ENCODE measurements at regions not wholly inside any gene's neighbourhood (a gene's known extent, or its start where the extent isn't known, plus 50 kb on each side); places are given as distances from the start of the nearest gene placed in this dataset.

DNA sequence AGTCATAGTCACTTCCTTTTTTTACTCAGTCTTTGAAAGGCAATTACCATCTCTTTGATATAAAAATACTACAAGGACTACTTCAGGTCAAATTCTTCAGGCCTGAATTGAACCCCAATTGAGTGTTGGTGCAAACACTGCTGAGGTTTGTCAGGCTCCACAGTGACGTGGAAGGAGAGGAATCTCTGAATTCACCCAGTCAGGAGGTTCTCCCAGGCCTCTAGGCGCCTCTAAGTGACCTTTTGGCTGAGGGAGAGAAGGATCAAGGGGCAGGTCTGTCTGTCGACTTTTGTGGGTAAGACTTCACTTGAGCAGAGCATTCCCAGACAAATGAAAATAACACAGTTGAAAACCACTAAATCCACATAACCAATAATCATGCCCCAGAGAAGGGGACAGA is 227.6 kb upstream of the CHRNA7 start:
- Histone ChIP-seq H3K27ac (no peak overlapping the region), H3K27me3 (no peaks in the 10 kb centered on the region)

DNA sequence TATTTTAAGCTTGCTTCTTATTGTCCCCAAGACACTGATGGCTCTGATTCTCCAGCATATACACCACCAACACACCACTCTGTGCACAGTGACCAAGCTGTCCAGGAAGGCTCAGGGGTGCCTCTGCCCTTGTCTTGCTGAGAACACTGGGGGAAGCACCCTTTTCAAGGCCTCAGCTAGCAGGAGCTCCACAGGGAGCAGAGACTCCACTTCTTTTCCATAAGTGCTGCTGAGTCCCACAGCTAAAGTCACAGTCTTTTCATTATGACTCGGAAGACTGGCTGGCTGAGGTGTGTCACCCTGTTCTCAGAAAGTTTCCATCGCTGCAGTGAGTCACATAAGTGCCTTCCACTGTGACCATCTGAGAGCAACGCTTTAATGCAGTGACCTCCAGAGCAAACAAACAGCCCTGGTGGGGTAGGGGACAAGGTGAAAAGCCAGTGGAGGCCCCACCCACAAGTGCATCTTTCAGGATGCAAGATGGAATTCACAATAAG is 226.9 kb upstream of the CHRNA7 start:
- no peaks in the 10 kb centered on the region for H3K36me3 ChIP-seq
- TF ChIP-seq POLR2A (IDR thresholded peaks at IDR 0.05) = no peak
- TF ChIP-seq, protein P1, sequence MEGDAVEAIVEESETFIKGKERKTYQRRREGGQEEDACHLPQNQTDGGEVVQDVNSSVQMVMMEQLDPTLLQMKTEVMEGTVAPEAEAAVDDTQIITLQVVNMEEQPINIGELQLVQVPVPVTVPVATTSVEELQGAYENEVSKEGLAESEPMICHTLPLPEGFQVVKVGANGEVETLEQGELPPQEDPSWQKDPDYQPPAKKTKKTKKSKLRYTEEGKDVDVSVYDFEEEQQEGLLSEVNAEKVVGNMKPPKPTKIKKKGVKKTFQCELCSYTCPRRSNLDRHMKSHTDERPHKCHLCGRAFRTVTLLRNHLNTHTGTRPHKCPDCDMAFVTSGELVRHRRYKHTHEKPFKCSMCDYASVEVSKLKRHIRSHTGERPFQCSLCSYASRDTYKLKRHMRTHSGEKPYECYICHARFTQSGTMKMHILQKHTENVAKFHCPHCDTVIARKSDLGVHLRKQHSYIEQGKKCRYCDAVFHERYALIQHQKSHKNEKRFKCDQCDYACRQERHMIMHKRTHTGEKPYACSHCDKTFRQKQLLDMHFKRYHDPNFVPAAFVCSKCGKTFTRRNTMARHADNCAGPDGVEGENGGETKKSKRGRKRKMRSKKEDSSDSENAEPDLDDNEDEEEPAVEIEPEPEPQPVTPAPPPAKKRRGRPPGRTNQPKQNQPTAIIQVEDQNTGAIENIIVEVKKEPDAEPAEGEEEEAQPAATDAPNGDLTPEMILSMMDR (IDR thresholded peaks at IDR 0.05) = no peak
- no peaks in the 10 kb centered on the region for H3K27me3 ChIP-seq
- H3K4me1 ChIP-seq = no peaks in the 10 kb centered on the region
- no peak for DNase-seq
- WGBS, 2 donors = 75 to 76% methylated on average over 3 of the region's 3 CpGs
- H3K27ac ChIP-seq = no peak overlapping the region
- intact Hi-C loops (cut with DNase I) = no loop called here
- no peaks in the 10 kb centered on the region for H3K9me3 ChIP-seq
- no peak overlapping the region for H3K4me3 ChIP-seq (replicated peaks in 1 of 3)

More for the DNA sequence above, 227.6 kb upstream of the CHRNA7 start:
- WGBS, 2 donors = 69 to 83% methylated on average over 3 of the region's 3 CpGs
- Histone ChIP-seq H3K36me3 (no peaks in the 10 kb centered on the region), H3K4me3 (replicated peaks in 1 of 3) (no peak overlapping the region), H3K9me3 (no peaks in the 10 kb centered on the region), H3K4me1 (no peaks in the 10 kb centered on the region)
- DNase-seq = no peak
- TF ChIP-seq, protein P1 (IDR thresholded peaks at IDR 0.05) = no peak
- TF ChIP-seq POLR2A (IDR thresholded peaks at IDR 0.05) = no peak
- intact Hi-C loops (cut with DNase I) = no loop called here

DNA sequence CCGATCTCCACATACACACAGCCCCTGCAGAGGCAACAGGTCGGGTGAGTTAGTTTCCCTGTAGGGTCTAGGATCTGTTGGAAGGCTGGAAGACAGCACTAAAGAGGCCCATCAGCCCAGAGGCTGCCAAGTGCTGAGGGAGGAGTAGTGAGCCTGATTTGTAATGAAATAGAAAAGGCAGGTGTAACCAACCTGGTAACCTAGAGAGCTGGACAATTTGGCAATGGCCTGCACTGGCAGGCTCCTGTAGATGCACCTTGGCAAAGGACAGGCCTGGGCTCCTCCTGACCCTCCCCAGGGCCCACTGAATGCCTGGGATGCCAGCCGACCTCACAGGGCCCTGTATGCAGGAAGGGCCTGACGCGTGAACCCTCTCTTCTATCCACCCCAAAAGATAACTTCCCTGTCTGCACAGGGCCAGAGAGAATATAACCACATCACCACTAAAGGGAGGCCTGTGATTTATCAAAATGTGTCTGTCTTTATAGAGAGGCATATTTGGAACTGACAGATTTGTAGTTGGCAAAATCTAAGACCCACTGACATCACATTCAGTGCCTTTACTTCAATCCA is 225.1 kb upstream of the CHRNA7 start:
- 83 to 87% methylated on average over 5 of the region's 5 CpGs for WGBS, 2 donors
- intact Hi-C loops (cut with DNase I) = no loop called here
- H3K36me3 ChIP-seq = no peaks in the 10 kb centered on the region

DNA sequence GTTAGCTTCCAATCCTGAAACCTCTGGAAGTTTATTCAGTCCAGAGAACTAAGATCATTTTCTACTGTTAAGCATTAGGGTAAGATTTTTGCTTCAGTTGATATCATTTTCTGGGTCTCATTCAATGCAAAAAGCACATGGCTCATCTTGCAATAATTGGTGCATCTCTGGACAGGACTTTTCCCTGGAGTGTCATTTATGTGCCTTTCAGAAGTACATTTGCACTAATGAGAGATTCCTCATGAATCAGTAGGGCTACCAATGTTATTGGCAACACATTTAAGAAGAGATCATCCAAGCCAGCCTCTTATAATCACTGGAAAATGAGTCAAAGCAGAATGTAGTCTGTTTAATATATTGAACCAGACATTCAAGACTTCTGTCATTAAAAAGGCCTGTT is 224.2 kb upstream of the CHRNA7 start:
- H3K4me1 ChIP-seq = no peaks in the 10 kb centered on the region
- no peak overlapping the region for H3K4me3 ChIP-seq (replicated peaks in 1 of 3)
- H3K36me3 ChIP-seq = no peaks in the 10 kb centered on the region
- TF ChIP-seq, protein P1 (IDR thresholded peaks at IDR 0.05) = no peak
- TF ChIP-seq POLR2A (IDR thresholded peaks at IDR 0.05) = no peak
- no peaks in the 10 kb centered on the region for H3K27me3 ChIP-seq
- DNase-seq = no peak
- no peaks in the 10 kb centered on the region for H3K9me3 ChIP-seq
- intact Hi-C loops (cut with DNase I) = no loop called here
- H3K27ac ChIP-seq = no peak overlapping the region

More for the DNA sequence above, 225.1 kb upstream of the CHRNA7 start:
- no peaks in the 10 kb centered on the region for H3K27me3 ChIP-seq
- DNase-seq = no peak
- H3K27ac ChIP-seq = no peak overlapping the region
- no peak for TF ChIP-seq POLR2A (IDR thresholded peaks at IDR 0.05)
- TF ChIP-seq, protein P1 (IDR thresholded peaks at IDR 0.05) = no peak
- no peaks in the 10 kb centered on the region for H3K4me1 ChIP-seq
- H3K9me3 ChIP-seq = no peaks in the 10 kb centered on the region
- no peak overlapping the region for H3K4me3 ChIP-seq (replicated peaks in 1 of 3)

DNA sequence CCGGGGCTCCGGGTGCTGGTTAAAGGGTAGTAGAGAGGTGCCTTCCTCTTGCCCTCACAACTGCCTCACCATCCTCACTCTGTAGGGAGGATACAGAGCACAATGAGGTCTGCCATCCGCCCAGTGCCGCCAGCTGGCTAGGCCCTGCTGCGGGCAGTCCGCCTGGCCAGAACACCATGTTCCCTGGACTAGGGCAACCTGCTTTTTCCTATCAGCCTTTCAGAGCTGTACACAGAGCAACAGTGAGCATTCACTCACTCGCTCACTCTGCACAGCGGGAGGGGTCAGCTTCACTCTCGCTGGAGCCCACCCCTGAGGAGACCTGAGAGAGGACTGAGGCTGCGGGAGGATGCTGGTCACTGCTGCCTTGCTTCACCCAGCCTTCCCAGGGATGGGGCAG is 218.7 kb upstream of the CHRNA7 start:
- no peak for DNase-seq
- Histone ChIP-seq H3K4me3 (replicated peaks in 1 of 3) (no peak overlapping the region), H3K9me3 (no peaks in the 10 kb centered on the region), H3K4me1 (no peaks in the 10 kb centered on the region), H3K36me3 (no peaks in the 10 kb centered on the region), H3K27me3 (no peaks in the 10 kb centered on the region), H3K27ac (no peak overlapping the region)
- WGBS, 2 donors = 94 to 100% methylated on average over 5 to 10 of the region's 10 CpGs
- intact Hi-C loops (cut with DNase I) = no loop called here
- TF ChIP-seq POLR2A (IDR thresholded peaks at IDR 0.05) = no peak
- TF ChIP-seq, protein P1 (IDR thresholded peaks at IDR 0.05) = no peak

All from thyroid gland (tissue), 4 donors.